HuH-7.5 (cell line): ENCODE measurements at regions not wholly inside any gene's neighbourhood (a gene's known extent, or its start where the extent isn't known, plus 50 kb on each side); places are given as distances from the start of the nearest gene placed in this dataset.

Experiments
- DNase-seq: peaks from one replicate; pipeline ENCODE4 v3.0.0; 2011; ENCODE audit warnings: low spot score

DNA sequence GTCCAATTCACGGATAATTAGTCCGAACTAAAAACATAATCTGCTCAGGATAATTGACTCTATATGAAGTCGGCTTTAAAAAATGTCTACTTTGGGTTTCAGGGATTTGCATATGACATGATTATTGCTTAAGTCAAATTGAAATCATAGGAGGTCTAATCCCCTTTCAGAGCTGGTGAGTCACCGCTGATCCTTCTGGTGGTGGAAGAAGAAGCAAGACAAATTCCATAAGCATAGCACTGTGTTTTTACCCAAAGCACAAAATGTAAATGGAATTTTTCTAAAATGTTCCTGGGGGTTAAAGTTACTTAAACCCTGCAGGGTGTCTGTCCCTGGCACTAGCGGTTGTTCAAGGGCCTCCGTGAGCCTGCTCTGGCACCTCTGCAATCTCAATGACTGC is 460.2 kb downstream of the LRATD1 start:
- DNase-seq = no peak

DNA sequence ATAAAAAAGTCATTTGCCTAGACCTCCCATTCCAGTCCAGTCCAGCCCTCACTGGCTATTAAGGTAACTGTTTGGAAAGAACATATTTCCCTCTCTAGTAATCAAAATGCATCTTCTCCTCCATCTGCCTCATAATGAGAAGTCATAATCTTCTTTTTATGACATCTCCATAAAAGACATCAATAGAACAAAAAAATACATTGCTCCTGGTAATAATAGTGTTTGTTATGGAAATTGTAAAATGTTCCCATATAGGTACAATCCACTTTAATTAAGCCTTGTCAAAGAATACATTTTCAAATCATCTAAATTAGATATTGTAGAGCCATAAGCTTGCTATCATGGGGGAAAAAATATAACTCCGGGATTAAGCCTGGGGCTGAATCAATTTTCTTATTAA is 461.6 kb downstream of the LRATD1 start:
- DNase-seq = no peak

DNA sequence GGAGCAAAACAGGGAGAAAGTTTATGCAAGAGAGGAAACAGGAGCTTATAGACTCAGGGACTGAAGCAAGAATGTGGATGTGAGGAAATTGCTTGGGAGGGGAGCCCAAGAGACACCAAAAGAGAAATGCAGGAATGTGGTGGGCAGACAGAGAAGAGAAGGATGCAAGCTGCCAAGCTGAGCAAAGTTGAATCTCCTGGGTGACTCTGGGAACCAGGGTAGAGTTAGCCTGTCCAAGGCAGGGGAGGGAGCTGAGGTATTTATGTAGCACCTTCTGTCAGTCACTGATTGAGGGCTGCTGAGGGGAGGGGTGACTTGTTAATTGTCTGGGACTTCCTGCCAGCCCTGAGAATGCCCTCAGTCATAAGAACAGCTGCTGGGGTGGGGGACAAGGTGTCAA is 464.3 kb downstream of the NBAS start:
- no peak for DNase-seq

DNA sequence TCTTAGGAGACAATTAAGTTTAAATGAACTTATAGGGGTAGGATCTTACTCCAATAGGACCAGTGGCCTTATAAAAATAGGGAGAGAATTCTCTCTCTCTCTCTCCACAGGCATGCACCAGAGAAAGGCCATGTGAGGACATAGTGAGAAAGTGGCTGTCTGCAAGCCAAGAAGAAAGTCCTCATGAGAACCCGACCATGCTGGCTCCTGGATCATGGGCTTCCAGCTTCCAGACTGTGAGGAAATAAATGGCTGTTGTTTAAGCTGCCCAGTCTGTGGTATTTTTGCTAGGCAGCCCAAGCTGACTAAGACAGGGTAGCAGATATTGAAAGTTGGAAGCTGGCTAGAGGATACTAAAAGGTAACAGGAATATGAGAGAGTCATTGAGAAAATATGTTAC is 454.0 kb downstream of the NBAS start:
- no peak for DNase-seq

DNA sequence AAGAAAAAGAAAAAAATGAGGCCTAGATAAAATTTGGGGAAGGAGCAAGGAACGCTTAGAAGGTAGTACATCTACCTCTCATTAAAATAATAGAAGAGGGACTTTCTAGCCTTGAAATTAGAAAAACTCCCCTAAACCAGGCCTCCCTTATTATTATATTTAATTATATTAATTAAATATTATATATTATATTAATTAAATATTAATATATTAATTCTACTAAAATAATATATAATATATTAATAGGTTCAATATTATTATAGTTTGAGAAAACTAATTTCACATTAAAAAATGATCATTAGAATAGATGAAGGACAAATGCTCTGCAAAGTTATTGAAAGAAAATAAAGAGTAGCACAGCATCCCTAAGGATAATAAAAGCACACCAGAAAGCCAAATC is 449.4 kb downstream of the NBAS start:
- no peak for DNase-seq

DNA sequence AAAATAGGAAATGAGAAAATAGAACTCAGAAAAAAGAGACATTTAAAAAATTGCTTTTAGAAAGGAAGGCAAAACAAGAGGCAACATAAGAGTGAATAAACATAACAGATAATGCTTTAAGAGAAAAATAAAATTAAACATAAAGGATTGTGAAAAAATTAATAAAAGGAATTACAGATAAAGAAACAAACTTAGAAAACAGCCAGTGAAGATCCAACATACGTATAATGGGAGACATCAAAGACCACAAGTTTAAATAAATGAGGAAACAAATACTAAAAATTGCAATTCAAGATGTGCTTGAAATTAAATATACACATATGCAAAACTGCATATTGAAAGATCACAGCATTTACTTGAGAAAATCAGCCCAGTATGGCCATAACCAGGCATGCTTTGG is 448.9 kb downstream of the NBAS start:
- no peak for DNase-seq

DNA sequence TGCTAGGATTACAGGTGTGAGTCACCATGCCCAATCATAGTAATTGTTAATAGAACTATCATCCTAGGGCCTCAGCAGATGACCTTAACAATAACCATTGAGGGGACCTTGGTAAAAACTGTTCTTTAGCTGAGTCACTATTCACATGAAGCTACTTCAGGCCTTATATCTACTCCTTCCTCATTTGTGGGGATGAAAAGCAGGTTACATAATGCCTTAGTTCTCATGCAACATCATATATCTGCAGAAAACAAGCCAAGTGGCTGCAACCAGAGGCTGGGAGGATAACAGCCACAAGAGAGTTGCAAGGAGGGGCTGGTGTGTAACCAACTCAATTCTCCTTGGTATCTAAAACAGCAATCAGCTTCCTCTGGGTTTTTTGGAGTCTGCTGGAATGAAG is 445.4 kb downstream of the NBAS start:
- no peak for DNase-seq

DNA sequence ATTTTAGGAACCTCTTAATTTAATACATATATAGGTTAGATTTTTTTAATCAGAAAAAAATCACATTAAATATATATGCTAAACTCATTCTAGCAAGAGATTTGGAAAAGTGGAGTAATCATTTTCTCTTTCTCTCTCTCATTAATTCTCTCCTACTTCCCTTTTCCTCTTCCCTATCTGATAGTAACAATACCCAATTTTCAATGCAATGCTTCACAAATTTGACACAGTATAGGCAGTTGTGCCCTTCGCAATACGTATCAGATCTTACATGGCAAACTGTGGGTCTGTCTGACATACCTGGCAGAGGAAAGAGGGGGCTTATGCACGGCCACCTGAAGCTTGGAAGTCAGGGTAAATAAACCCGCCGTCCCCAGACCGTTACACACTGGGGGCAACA is 444.3 kb downstream of the NBAS start:
- no peak for DNase-seq
